ENCODE measurements at regions not wholly inside any gene's neighbourhood (a gene's known extent, or its start where the extent isn't known, plus 50 kb on each side); places are given as distances from the start of the nearest gene placed in this dataset.

- TF ChIP-seq POLR2AphosphoS5 (IDR thresholded peaks at IDR 0.05; ENCODE audit: insufficient read depth in 1 of 2, low read depth in 1 of 2) (no peak), POLR2A (IDR thresholded peaks at IDR 0.05) (no peak), CTCF (IDR thresholded peaks at IDR 0.05) (no peak)
These were observed 895.9 kb downstream of the TRIML1 start for GRCh38 chr4:189035091-189035490.
